NCI-H82 treated with DMSO at 0.1 percent for 48 hours (cell line): ENCODE measurements at regions not wholly inside any gene's neighbourhood (a gene's known extent, or its start where the extent isn't known, plus 50 kb on each side); places are given as distances from the start of the nearest gene placed in this dataset.

Experiments used
- DNase-seq: peaks from one replicate; lab custom pipeline; 2025; ENCODE audit not compliant: unreplicated experiment; lab: John Stamatoyannopoulos, UW

DNA sequence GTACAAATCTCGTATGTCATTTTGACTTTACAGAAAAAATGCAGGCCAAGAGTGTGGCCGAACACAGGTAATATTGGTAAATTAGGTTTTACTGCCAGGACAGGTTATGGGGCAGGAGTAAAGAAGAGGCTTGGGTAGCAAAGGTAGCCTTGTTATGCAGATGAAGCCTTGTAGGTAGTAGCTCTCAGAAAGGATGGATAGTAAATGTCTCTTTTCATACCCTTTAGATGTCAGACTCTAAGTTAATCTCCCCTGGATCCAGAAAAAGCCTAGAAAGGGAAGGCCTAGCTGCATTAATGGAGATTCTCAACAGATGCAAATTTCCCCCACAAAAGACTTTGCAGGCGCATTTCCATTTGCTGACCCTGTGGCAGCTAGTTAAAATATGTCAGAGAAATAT is 1445.1 kb upstream of the CADM2 start:
- DNase-seq: no peak

DNA sequence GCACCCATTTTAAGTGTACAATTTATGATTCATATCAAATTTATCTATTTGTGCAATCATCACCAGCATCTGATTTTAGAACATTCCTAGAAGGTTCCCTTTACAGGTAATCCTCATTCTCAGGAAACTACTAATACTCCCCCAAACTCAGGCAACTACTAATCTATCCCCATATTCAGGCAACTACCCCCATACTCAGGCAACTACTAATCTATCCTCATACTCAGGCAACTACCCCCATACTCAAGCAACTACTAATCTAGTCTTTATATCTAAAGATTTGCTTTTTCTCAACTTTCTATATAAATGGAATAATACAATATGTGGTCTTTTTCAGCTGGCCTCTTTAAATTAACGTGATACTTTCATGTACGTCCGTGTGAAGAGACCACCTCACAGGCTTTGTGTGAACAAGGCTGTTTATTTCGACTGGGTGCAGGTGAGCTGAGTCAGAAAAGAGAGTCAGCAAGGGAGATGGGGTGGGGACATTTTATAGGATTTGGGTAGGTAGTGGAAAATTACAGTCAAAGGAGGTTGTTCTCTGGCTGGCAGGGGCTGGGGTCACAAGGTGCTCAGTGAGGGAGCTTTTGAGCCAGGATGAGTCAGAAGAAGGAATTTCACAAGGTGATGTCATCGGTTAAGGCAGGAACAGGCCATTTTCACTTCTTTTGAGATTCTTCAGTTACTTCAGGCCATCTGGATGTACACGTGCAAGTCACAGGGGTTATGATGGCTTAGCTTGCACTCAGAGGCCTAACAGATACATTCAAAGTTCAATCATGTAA is 1444.5 kb upstream of the CADM2 start:
- no peak for DNase-seq

GRCh38 chr3:83515123-83515522 is 1443.7 kb upstream of the CADM2 start:
- DNase-seq: no peak

- DNase-seq: peak; percentile 44
Measured at GRCh38 chr3:83523470-83524073, 1435.2 kb upstream of the CADM2 start.

DNA sequence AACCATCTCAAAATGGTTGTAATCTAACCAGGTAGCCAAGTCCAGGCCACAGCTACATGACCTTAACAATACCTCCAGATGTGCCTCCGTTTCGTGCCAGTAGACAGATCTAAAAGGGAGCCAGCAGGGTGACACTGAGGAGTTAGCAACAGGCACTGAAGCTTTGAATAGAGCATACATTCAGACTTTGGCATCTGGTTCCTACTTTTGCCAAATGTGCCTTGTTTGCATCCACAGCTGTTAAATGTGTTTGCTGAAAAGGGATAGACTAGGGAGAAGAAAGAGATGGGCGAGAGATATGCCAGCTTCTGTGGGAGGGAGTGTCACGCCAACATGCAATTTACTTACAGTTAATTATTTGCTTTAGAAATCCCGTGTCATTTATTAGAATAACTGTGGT is 1433.9 kb upstream of the CADM2 start:
- DNase-seq: no peak

DNA sequence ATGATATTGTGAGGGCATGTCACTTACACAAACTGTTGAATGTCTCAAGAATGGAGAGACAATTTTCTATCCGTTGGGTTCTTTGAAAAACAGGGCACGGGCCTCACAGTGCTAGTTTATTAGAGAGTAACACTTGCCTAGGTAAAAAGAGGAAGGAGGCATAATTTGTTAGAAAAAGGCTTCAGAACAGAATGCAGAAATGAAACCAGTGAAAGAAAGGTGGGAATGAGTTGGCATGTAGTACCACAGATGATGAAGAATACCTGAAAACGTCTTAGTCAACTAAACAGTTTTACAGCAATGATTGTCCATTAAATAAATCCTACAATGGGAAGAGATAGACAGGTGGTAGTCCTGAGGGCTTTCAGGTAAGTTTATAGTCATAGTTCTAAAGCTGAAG is 1399.7 kb upstream of the CADM2 start:
- no peak for DNase-seq

DNA sequence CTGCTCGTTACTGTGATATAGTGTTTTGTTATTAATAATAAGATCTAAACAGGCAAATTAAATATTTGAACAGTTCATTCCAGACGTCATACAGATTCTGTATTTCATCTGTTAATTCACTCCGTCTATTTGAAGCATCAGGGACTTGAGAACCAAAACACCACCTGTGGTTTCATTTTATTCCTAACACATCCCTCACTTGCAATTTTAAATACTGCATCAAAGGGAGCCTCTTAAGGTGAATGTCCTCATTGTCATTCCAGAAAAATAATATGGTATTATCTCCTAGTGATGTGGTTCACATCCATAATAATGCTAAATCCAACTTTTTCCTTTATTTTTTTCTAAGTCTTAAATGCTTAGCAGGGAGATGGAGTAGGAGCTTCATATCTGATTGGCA is 1390.9 kb upstream of the CADM2 start:
- DNase-seq: no peak

DNA sequence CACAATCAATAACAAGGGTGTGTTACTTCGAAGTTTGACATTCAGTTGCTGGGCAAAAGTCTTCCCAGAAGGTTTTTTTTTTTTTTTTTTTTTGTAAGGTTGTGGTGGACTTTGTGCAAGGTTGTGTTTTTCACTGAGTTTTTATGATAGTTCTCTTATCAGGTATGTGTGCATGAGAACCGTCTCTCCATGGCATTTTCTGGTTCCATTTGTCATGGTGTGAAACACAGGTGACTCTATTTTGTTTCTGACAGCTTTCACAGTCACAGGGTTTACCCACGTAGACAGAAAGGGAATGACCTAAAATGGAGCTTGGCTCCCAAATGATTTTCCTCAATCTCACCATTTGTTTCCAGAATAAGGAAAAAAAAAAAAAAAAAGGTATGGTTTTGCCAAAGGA is 1377.2 kb upstream of the CADM2 start:
- DNase-seq: no peak

DNA sequence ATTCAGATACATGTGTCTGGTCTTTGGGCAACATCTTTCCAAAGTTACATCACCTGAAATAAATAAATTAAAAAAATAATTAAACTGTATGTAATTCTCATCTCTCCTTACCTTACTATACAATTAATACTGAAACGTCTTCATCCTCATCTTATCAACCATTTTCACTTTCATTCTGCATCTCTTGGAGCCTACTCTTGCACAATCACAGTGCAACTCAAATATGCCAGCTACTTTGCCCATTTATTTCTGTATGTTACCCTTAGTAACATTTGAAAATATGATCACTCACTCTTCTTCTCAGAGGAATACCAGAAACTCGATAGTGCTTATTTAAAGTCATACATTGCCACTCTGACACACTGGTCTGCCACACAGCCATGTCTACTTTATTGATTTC is 1357.1 kb upstream of the CADM2 start:
- DNase-seq: no peak

DNA sequence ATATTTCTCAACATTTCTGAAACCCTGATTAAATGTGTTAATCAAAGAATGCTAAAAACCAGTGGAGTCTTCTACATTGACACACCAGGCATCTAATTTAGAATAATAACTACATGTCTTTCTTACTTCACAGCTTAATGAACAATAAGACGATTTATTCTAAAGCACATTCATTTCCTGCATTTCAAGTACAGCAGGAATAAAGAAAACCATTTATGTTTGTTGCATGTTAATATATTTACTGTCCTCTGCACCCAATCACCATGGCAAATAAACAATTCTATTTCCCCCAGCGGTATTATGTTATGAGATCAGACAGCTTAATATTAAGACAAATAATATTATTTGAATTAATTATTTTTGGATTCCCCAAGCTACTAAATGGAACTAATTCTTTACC is 1336.3 kb upstream of the CADM2 start:
- no peak for DNase-seq

- peak; percentile 76 for DNase-seq
Measured at GRCh38 chr3:83625261-83625660, 1333.5 kb upstream of the CADM2 start.

DNA sequence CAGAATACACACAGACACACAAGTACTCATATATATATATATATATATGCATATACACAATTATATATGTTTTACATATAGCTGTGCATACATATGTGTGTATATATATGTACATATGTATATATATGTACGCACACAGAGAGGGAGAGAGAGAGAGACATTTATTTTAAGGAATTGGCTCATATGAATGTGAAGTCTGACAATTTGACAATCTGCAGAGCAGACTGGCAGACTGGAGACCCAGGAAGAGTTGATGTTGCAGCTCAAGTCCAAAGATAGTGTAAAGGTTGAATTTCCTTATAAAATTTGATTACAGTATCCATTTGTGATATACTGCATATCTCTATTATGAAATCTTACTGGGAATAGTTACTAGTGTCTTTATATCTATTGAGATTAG is 1330.3 kb upstream of the CADM2 start:
- no peak for DNase-seq

DNA sequence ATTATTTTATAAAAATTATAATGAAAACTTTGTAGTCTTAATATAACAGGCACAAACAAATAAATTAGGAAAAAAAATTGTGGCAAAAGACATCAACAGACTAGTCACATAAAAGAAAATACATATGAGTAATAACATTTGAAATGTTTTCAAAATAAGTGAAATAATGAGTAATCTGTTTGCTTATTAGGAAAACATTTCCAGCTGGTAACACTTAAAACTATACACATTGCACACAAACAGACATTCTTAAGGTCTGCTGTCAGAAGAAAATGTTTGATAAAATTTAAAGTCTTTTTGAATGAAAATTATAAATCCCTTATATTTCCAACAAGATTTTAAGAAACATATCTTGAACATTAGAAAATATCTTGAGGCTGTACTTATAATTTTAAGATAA is 1326.3 kb upstream of the CADM2 start:
- DNase-seq: no peak

DNA sequence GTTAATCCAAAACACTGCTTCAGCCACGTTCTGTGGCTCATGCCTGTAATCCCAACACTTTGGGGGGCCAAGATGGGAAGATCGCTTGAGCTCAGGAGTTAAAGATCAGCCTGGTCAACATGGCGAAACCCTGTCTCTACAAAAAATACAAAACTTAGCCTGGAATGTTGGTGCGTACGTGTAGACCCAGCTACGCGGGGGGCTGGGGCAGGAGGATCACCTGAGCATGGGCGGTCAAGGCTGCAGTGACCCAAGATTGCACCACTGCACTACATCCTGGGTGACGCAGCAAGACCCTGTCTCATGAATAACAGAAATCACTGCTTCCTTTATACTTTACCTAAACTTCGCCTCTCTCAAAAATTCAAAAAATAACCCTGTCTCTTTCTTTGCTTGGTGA is 1325.0 kb upstream of the CADM2 start:
- no peak for DNase-seq

GRCh38 chr3:83649692-83650091 is 1309.1 kb upstream of the CADM2 start:
- DNase-seq: no peak

GRCh38 chr3:83655083-83655482 is 1303.7 kb upstream of the CADM2 start:
- no peak for DNase-seq

DNA sequence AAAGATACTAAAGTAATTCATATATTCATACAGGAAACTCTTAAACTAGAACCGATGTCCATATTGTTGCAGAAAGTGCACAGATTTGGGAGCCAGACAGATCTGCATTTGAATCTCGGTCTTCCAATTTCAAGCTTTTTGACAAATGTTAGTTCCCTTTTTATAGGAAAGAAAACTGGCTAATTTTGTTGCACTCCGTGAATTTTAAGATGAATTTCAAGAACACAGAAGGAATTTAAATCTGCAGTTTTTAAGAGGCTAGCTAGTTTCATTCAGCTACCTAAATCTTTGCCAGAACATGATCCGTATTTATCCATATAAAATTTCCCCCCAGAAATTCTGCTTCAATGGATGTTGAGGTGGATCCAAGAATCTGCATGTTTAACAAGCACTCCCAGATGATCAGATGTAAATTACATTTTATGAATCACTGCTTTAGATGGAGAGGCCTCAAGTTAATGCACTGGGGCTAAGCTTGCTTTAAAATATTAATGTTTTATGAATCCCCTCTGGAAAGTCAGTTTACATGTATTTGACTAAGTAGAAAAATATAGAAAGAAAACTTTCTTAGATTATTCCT is 1296.3 kb upstream of the CADM2 start:
- no peak for DNase-seq

GRCh38 chr3:83670416-83670815 is 1288.4 kb upstream of the CADM2 start:
- DNase-seq: no peak

DNA sequence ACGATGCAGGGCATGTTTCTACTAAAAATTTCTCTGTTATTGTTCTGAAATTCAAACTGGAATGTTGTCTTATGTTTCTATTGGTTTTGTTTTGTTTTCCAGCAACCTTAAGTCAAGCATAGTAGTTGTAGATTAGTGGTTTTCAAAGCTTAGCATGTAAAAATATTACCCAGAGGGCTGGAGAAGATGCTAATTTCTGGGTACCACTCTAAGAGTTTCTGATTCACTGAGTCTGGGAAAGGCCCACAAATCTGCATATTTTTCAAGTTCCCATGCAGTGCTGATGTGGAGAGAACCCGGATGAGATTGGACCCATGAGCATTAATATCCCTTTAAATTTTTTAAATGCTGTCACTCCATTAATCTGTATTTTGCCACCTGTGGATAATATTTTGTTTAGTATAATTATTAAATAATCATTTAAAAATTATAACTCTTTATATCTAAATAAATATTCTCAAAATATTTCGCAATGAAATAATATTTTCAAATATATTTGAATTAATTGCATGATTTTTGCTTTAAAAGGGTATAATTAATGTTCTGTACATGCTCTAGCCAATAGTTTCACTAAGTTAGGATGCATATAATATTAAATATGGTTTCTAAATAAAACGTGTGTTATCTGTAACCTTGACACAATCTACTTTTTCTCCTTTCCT is 1274.7 kb upstream of the CADM2 start:
- no peak for DNase-seq

DNA sequence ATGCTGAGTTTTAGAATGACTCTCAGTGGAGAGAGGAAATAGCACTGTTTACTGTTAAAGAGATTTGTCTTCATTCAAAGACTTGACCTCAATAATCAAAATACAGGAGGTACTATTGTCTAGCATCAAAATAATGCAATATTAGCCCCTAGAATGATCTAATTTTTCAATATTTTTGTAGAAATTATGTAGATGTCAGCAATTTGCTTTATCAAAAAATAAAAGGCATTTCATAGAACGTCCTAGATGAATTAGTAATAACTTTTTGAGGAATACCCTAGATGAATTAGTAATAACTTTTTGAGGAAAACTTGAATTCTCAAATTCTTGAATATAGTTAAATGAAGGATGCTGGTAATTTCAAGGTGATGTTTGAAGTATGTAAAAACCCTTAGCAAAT is 1252.1 kb upstream of the CADM2 start:
- DNase-seq: no peak

DNA sequence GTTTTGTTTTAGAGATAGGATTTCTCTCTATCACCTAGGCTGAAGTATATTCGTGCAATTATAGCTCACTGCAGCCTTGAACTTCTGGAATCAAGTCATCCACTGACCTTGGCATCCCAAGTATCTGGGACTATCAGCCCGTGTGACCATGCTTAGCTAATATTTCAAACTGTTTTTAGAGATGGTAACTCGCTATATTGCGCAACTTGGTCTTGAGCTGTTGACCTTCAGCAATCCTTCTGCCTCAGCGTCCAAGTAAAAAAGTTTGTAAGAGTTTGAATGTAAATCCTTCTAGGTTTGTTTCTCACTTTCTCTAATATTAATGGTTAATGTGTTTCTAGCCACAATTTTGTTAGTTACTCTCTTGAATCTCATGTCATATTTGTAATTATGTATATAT is 1243.5 kb upstream of the CADM2 start:
- no peak for DNase-seq

GRCh38 chr3:83729576-83729975 is 1229.2 kb upstream of the CADM2 start:
- no peak for DNase-seq
